ENCODE measurements at regions not wholly inside any gene's neighbourhood (a gene's known extent, or its start where the extent isn't known, plus 50 kb on each side); places are given as distances from the start of the nearest gene placed in this dataset.

- CTCF ChIA-PET = no interaction called here
- no peak overlapping the region for H2AFZ ChIP-seq (ENCODE audit: low read depth, low read length, poor library complexity, severe bottlenecking)
- H3K9me3 ChIP-seq (ENCODE audit: control insufficient read depth in 1 of 2, insufficient read depth in 1 of 2, low read depth in 1 of 2, low read length in 2 of 2) = no peaks in the 10 kb centered on the region
- TF ChIP-seq ELF1 (IDR thresholded peaks at IDR 0.05; ENCODE audit: borderline replicate concordance, low read depth) = no peak
- TF ChIP-seq POLR2AphosphoS5 (IDR thresholded peaks at IDR 0.05; ENCODE audit: low read depth, low read length) = no peak
- no peak for TF ChIP-seq ZFX (IDR thresholded peaks at IDR 0.05)
- no peak for TF ChIP-seq CBX3 (IDR thresholded peaks at IDR 0.05; ENCODE audit: low read depth)
- TF ChIP-seq FOSL1 (IDR thresholded peaks at IDR 0.05; ENCODE audit: low read depth) = no peak
- TF ChIP-seq EZH2 (IDR thresholded peaks at IDR 0.05) = no peak
- no peak for TF ChIP-seq SIN3A (IDR thresholded peaks at IDR 0.05; ENCODE audit: low read depth)
- TF ChIP-seq CEBPB (IDR thresholded peaks at IDR 0.05; ENCODE audit: low read depth) = no peak
- TF ChIP-seq, protein P1, sequence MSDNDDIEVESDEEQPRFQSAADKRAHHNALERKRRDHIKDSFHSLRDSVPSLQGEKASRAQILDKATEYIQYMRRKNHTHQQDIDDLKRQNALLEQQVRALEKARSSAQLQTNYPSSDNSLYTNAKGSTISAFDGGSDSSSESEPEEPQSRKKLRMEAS (IDR thresholded peaks at IDR 0.05) = no peak
- TF ChIP-seq RAD21 (IDR thresholded peaks at IDR 0.05; ENCODE audit: low read depth) = no peak
- no peak for TF ChIP-seq EGR1 (IDR thresholded peaks at IDR 0.05; ENCODE audit: low read depth)
- no peak for TF ChIP-seq JUND (IDR thresholded peaks at IDR 0.05)
- no peak for TF ChIP-seq SRF (IDR thresholded peaks at IDR 0.05; ENCODE audit: low read depth)
- TF ChIP-seq, protein P2, sequence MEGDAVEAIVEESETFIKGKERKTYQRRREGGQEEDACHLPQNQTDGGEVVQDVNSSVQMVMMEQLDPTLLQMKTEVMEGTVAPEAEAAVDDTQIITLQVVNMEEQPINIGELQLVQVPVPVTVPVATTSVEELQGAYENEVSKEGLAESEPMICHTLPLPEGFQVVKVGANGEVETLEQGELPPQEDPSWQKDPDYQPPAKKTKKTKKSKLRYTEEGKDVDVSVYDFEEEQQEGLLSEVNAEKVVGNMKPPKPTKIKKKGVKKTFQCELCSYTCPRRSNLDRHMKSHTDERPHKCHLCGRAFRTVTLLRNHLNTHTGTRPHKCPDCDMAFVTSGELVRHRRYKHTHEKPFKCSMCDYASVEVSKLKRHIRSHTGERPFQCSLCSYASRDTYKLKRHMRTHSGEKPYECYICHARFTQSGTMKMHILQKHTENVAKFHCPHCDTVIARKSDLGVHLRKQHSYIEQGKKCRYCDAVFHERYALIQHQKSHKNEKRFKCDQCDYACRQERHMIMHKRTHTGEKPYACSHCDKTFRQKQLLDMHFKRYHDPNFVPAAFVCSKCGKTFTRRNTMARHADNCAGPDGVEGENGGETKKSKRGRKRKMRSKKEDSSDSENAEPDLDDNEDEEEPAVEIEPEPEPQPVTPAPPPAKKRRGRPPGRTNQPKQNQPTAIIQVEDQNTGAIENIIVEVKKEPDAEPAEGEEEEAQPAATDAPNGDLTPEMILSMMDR (IDR thresholded peaks at IDR 0.05 in 2 of 3, conservative IDR thresholded peaks at IDR 0.05 in 1 of 3; ENCODE audit: borderline replicate concordance in 1 of 3, insufficient read depth in 1 of 3, low read depth in 2 of 3, low read length in 2 of 3) = no peak
- TF ChIP-seq ZNF274 (IDR thresholded peaks at IDR 0.05; ENCODE audit: low read depth, low read length) = no peak
- H3K27ac ChIP-seq (ENCODE audit: low read depth, low read length) = no peak overlapping the region
- DNase-seq (ENCODE audit: low read depth, low spot score) (no peak), ATAC-seq (no peak)
- BruUV-seq (replicated peaks) = no TSS peak
- H3K9ac ChIP-seq (ENCODE audit: low read length) = no peak overlapping the region
- RAD21 ChIA-PET (ENCODE audit: low non-redundant PET in 1 of 2, low total read pairs in 2 of 2, uncharacterized antibody in 2 of 2, unreplicated experiment in 2 of 2) = no interaction called here
- no peaks in the 10 kb centered on the region for H3K4me1 ChIP-seq (ENCODE audit: control insufficient read depth in 1 of 2, insufficient read depth in 2 of 2, low read length in 2 of 2)
- no peaks in the 10 kb centered on the region for H3K36me3 ChIP-seq (ENCODE audit: control insufficient read depth in 1 of 2, insufficient read depth in 2 of 2, low read length in 2 of 2)
- H4K20me1 ChIP-seq (ENCODE audit: insufficient read depth) = no peaks in the 10 kb centered on the region
- intact Hi-C loops (cut with micrococcal nuclease) = no loop called here
- POLR2A ChIA-PET = no interaction called here
- peaks cover 10% of the 10 kb centered on the region; the same call in 1 of the 2 replicates for H3K27me3 ChIP-seq (ENCODE audit: insufficient read depth, low read length)
- no peak overlapping the region for H3K4me3 ChIP-seq (replicated peaks in 1 of 2; ENCODE audit: low read depth in 1 of 2, low read length in 2 of 2)
- no peaks in the 10 kb centered on the region for H3K9me2 ChIP-seq (ENCODE audit: insufficient read depth)
- H3K4me2 ChIP-seq (ENCODE audit: low read length) = no peak overlapping the region
- no peaks in the 10 kb centered on the region for H3K79me2 ChIP-seq (ENCODE audit: insufficient read depth, low read length)
Observed at GRCh38 chr7:91374321-91374989, 110.2 kb downstream of the FZD1 start.
